Sigmoid colon (tissue), 6 donors: ENCODE measurements at regions not wholly inside any gene's neighbourhood (a gene's known extent, or its start where the extent isn't known, plus 50 kb on each side); places are given as distances from the start of the nearest gene placed in this dataset.

Experiments
- DNase-seq: peaks from one replicate; pipeline ENCODE4 v3.0.0-alpha.2; 2019
- H3K27ac ChIP-seq, 4 donors: fragments of 200-600 bp; sonication (generic); one replicate each; pipeline ENCODE4 v1.5.1; 2016 to 2019; ENCODE audit warnings: mild to moderate bottlenecking in 1 of 4
- H3K27me3 ChIP-seq, 3 donors: fragments of 200-600 bp; sonication (generic); one replicate each; pipeline ENCODE4 v1.5.1; 2019; ENCODE audit warnings: mild to moderate bottlenecking in 1 of 3
- H3K36me3 ChIP-seq, 4 donors: fragments of 200-600 bp; sonication (generic); one replicate each; pipeline ENCODE4 v1.5.1; 2016 to 2019
- H3K4me1 ChIP-seq, 4 donors: fragments of 200-600 bp; sonication (generic); one replicate each; pipeline ENCODE4 v1.5.1; 2017 to 2019
- H3K4me3 ChIP-seq, 4 donors: fragments of 200-600 bp; sonication (generic); one replicate each; pipeline ENCODE4 v1.5.1; 2017 to 2019; ENCODE audit warnings: mild to moderate bottlenecking in 2 of 4, moderate library complexity in 1 of 4
- H3K9me3 ChIP-seq, 4 donors: fragments of 200-600 bp in 3 of 4; sonication (generic) in 3 of 4; one replicate each; pipeline versions ENCODE4 v1.5.1 to v1.6.1; 2013 to 2019
- CTCF ChIP-seq, 4 experiments: fragments of 450-650 bp in 3 of 4; fragments of 200-600 bp in 1 of 4; IDR thresholded peaks; one replicate each; pipeline ENCODE4 v1.5.1; 2016 to 2019; ENCODE audit warnings: antibody characterized with exemption in 4 of 4, mild to moderate bottlenecking in 3 of 4, moderate library complexity in 2 of 4
- EP300 ChIP-seq, 4 donors: sonication (generic); formaldehyde crosslinking; IDR thresholded peaks; one replicate each; pipeline ENCODE4 v1.6.1; 2017; ENCODE audit warnings: antibody characterized with exemption in 4 of 4
- POLR2A ChIP-seq, 2 donors: fragments of 450-650 bp; IDR thresholded peaks; one replicate each; pipeline ENCODE4 v1.6.1; 2016; ENCODE audit warnings: antibody characterized with exemption in 2 of 2, mild to moderate bottlenecking in 2 of 2, moderate library complexity in 2 of 2
- POLR2AphosphoS5 ChIP-seq, 4 donors: sonication (generic); formaldehyde crosslinking; IDR thresholded peaks; one replicate each; pipeline ENCODE4 v1.6.1; 2017; ENCODE audit warnings: antibody characterized with exemption in 4 of 4
- WGBS, 2 donors: extraction: QIAGEN DNeasy Blood & Tissue Kit; methylation state at CpG; one replicate each; pipeline ENCODE4 v1.1.7; 2013; 5-methylcytosine and 5-hydroxymethylcytosine counted together
- intact Hi-C: fragments of 100-400 bp; cut with DNase I; formaldehyde crosslinking; loops from one replicate; pipeline ENCODE4 v1.15.1; 2023
- donor health status: healthy with polysubstance abuse.
- donor health status: healthy.

DNA sequence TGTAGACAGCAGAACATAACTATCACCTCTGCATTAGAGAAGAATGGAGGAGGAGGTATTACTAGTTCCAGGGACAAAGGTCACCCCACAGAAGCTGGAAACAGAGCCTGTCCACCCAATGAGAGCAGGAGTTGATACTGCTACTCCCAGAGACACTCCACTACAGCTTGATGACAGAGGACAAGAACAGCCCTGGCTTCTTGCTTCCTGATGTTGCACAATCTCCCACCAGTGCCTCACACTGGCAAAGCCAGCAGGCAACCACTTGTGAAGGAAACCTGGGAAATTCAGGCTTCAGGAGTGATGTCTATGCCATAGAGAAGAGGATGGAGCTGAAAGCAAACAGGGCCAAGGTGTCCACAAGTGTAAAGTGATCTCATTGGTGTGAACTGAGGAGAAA, 78.0 kb upstream of the POU1F1 start:
- H3K27ac ChIP-seq: no peak overlapping the region
- H3K9me3 ChIP-seq: no peaks in the 10 kb centered on the region
- H3K27me3 ChIP-seq: no peaks in the 10 kb centered on the region
- H3K4me3 ChIP-seq: no peak overlapping the region
- no peaks in the 10 kb centered on the region for H3K36me3 ChIP-seq
- H3K4me1 ChIP-seq: no peaks in the 10 kb centered on the region
- intact Hi-C loops: loop anchor here (10.0 kb wide), 1 partner anchor 760 kb away; no protein-coding TSS in a partner anchor
- DNase-seq: no peak
- TF ChIP-seq POLR2A (IDR thresholded peaks at IDR 0.05): no peak
- TF ChIP-seq EP300 (IDR thresholded peaks at IDR 0.05): no peak
- no peak for TF ChIP-seq CTCF (IDR thresholded peaks at IDR 0.05)
- TF ChIP-seq POLR2AphosphoS5 (IDR thresholded peaks at IDR 0.05): no peak

DNA sequence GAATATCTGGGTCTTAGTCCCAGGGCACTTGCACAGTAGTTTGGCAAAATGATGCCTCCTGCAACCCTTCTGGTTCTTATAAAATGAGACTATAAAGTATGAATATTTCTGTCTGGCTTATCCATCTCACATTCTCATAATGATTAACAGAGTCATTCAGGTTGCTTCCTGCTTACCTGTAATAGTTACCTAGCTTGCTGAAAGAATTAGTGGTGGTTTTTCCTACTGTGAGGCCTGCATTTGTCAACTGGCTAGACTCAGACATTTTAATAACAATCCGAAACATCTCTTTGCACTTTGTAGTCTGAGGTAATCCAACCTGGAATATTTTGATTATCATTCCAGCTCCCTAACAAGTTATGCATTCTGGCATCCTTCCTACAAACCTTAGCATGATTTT, 75.6 kb upstream of the POU1F1 start:
- DNase-seq: no peak
- Histone ChIP-seq H3K36me3 (no peaks in the 10 kb centered on the region), H3K27ac (no peak overlapping the region), H3K9me3 (no peaks in the 10 kb centered on the region), H3K4me1 (no peaks in the 10 kb centered on the region), H3K27me3 (no peaks in the 10 kb centered on the region), H3K4me3 (no peak overlapping the region)
- 25 to 80% methylated on average over 1 of the region's 1 CpG for WGBS, 2 donors
- intact Hi-C loops: loop anchor here (2.0 to 10.0 kb wide), 2 partner anchors 653 to 763 kb away; no protein-coding TSS in a partner anchor
- TF ChIP-seq POLR2A (IDR thresholded peaks at IDR 0.05) (no peak), CTCF (IDR thresholded peaks at IDR 0.05) (no peak), EP300 (IDR thresholded peaks at IDR 0.05) (no peak), POLR2AphosphoS5 (IDR thresholded peaks at IDR 0.05) (no peak)

DNA sequence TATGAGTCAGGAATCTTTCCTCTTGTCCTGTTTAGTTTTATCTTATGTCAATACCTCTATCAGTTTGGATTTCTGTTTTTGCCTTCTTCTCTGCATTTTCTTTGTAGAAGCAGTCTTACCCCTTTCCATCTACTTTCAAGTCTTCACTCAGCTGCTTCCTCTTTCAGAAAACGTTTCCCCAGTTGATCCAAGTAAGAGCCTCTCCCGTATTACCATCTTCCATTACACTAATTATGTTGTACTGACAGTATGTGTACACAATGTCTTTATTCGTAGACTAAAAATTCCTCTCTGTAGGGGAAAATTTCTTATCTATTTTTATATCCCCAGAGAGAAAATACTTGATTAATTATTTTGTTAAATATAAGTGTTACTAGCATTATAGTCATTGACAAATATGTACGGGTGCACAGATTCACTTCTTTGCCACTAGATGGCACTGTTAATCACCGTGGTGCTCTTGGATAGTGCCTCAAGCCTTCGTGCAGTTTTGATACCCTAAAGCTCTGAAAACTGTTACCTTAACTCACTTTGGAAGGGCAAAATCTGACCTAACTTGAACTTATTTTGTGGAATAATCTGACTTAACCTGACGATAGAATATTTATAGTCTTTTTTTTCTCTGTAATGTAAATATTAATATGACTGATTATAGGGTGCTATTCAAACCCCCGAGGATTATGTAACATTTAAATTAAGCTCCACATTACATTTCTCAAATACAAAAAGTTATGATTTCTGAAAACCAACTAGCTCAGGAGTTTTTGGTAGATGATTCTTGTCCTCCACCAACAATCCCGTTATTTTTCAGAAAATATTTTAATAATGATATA, 74.2 kb upstream of the POU1F1 start:
- DNase-seq: no peak
- Histone ChIP-seq H3K27ac (no peak overlapping the region), H3K27me3 (no peaks in the 10 kb centered on the region), H3K4me3 (no peak overlapping the region), H3K9me3 (no peaks in the 10 kb centered on the region), H3K36me3 (no peaks in the 10 kb centered on the region), H3K4me1 (no peaks in the 10 kb centered on the region)
- TF ChIP-seq CTCF (IDR thresholded peaks at IDR 0.05) (peak in 3 of 4 experiments; percentile 62 to 91 (median 67)), EP300 (IDR thresholded peaks at IDR 0.05) (no peak)
- intact Hi-C loops: loop anchor here (2.0 to 10.0 kb wide), 2 partner anchors 654 to 764 kb away; no protein-coding TSS in a partner anchor
- WGBS, 2 donors: 13 to 22% methylated on average over 9 of the region's 9 CpGs

GRCh38 chr3:87349833-87350232, 73.4 kb upstream of the POU1F1 start:
- no peak for TF ChIP-seq EP300 (IDR thresholded peaks at IDR 0.05)
- no peak for TF ChIP-seq POLR2AphosphoS5 (IDR thresholded peaks at IDR 0.05)
- no peak for TF ChIP-seq CTCF (IDR thresholded peaks at IDR 0.05)
- no peak for TF ChIP-seq POLR2A (IDR thresholded peaks at IDR 0.05)
- no peak for DNase-seq
- H3K4me1 ChIP-seq: no peaks in the 10 kb centered on the region
- intact Hi-C loops: loop anchor here (2.0 to 10.0 kb wide), 2 partner anchors 655 to 765 kb away; no protein-coding TSS in a partner anchor
- H3K27ac ChIP-seq: no peak overlapping the region
- no peaks in the 10 kb centered on the region for H3K9me3 ChIP-seq
- H3K36me3 ChIP-seq: no peaks in the 10 kb centered on the region
- 94 to 95% methylated on average over 2 of the region's 2 CpGs for WGBS, 2 donors
- no peak overlapping the region for H3K4me3 ChIP-seq
- no peaks in the 10 kb centered on the region for H3K27me3 ChIP-seq
